Breast epithelium (tissue), 3 donors: ENCODE measurements at regions not wholly inside any gene's neighbourhood (a gene's known extent, or its start where the extent isn't known, plus 50 kb on each side); places are given as distances from the start of the nearest gene placed in this dataset.

ENCODE experiments used
- POLR2AphosphoS5 ChIP-seq, 3 donors: sonication (generic); formaldehyde crosslinking; IDR thresholded peaks; one replicate each; pipeline ENCODE4 v1.6.1; 2017; ENCODE audit warnings: antibody characterized with exemption in 3 of 3
- TF ChIP-seq, protein P1 (sequence below), 3 donors: fragments of 450-650 bp; IDR thresholded peaks; one replicate each; pipeline ENCODE4 v1.5.1; 2016 to 2017; ENCODE audit warnings: antibody characterized with exemption in 3 of 3, mild to moderate bottlenecking in 3 of 3, moderate library complexity in 3 of 3

DNA sequence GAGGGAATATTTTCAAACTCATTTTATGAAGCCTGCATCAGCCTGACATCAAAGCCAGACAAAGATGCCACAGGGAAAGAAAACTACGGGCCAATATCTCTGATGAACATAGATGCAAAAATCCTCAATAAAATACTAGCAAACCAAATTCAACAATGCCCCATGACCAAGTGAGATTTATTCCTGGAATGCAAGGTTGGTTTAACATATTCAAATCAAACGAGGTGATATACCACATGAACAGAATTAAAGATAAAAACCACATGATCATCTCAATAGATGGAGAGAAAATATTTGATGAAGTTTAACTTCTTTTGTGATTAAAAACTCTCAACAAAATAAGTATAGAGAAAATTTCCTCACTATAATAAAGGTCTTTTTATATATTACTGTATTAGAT is 792.0 kb upstream of the ZNF608 start:
- no peak for TF ChIP-seq POLR2AphosphoS5 (IDR thresholded peaks at IDR 0.05)
- TF ChIP-seq, protein P1, sequence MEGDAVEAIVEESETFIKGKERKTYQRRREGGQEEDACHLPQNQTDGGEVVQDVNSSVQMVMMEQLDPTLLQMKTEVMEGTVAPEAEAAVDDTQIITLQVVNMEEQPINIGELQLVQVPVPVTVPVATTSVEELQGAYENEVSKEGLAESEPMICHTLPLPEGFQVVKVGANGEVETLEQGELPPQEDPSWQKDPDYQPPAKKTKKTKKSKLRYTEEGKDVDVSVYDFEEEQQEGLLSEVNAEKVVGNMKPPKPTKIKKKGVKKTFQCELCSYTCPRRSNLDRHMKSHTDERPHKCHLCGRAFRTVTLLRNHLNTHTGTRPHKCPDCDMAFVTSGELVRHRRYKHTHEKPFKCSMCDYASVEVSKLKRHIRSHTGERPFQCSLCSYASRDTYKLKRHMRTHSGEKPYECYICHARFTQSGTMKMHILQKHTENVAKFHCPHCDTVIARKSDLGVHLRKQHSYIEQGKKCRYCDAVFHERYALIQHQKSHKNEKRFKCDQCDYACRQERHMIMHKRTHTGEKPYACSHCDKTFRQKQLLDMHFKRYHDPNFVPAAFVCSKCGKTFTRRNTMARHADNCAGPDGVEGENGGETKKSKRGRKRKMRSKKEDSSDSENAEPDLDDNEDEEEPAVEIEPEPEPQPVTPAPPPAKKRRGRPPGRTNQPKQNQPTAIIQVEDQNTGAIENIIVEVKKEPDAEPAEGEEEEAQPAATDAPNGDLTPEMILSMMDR (IDR thresholded peaks at IDR 0.05), result no peak
